Activated T-cell treated with anti-CD3 and anti-CD28 coated beads, Interleukin-2, amount 50 U/mL, for 4 hours (primary cell): ENCODE measurements at regions not wholly inside any gene's neighbourhood (a gene's known extent, or its start where the extent isn't known, plus 50 kb on each side); places are given as distances from the start of the nearest gene placed in this dataset.

Experiments
- ATAC-seq, 2 donors: fragments of 200-7000 bp; cut with Tn5 transposase; one replicate each; pipeline ENCODE4 v1.10.0; 2021
- DNase-seq: peaks from one replicate; pipeline ENCODE4 v3.0.0-alpha.2; 2020
- H3K27me3 Mint-ChIP-seq: one replicate; pipeline ENCODE4 v1.8.0; 2021; ENCODE audit warnings: low read depth, mixed read lengths
- H3K36me3 Mint-ChIP-seq: one replicate; pipeline ENCODE4 v1.8.0; 2022; ENCODE audit warnings: mixed read lengths; ENCODE audit not compliant: insufficient read depth
- H3K4me1 Mint-ChIP-seq: one replicate; pipeline ENCODE4 v1.8.0; 2021; ENCODE audit warnings: low read depth, mixed read lengths
- H3K4me3 Mint-ChIP-seq: one replicate; pipeline ENCODE4 v1.8.0; 2021; ENCODE audit warnings: mild to moderate bottlenecking, moderate library complexity, mixed read lengths
- H3K9me3 Mint-ChIP-seq: one replicate; pipeline ENCODE4 v1.8.0; 2021; ENCODE audit warnings: mixed read lengths

DNA sequence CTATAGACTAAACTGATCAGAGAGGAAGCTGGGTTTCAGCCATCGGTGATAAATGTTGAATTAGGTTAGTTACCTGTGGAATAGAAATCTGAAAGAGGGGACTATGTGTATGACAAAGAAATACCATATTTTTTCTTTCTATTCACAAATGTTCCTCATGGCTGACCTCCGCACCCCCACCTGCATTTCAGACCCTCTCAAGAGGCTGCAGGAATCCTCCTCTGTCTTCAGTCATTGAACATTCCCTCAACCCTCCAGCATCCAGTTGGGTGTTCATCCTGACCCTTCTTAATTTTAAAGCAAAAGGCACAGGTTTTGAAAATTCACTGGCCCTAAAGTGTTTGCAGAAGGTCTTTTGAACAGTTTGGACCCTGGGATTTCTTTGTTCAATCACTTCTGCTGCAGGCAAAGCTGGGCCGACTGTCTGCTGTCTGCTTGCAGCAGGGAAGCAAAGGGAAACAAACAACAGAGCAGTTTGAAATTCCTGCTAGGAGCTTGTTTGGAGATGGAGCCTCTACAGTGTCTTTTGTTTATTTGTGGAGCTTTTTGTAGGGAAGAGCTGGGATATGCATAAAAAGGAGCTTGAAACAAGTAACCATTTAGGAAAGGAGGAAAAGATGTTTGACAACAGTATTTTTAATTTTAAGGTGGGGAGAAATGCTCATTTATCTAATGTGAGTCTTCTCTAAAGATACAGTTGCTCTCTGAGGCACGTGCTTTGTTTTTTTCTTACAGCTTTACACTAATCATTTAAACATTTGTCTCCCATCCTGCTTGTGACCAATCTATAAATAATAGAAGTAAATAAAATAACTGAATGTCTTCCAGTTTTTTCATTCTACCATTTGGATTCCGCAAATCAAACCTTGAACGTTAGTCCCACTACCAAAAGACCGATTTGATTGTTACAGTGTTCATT is 213.3 kb upstream of the MMADHC start:
- DNase-seq = no peak
- Mint-ChIP-seq H3K4me3 (no peak overlapping the region), H3K4me1 (no peaks in the 10 kb centered on the region), H3K36me3 (no peaks in the 10 kb centered on the region), H3K9me3 (no peaks in the 10 kb centered on the region), H3K27me3 (no peaks in the 10 kb centered on the region)
- ATAC-seq = no peak

DNA sequence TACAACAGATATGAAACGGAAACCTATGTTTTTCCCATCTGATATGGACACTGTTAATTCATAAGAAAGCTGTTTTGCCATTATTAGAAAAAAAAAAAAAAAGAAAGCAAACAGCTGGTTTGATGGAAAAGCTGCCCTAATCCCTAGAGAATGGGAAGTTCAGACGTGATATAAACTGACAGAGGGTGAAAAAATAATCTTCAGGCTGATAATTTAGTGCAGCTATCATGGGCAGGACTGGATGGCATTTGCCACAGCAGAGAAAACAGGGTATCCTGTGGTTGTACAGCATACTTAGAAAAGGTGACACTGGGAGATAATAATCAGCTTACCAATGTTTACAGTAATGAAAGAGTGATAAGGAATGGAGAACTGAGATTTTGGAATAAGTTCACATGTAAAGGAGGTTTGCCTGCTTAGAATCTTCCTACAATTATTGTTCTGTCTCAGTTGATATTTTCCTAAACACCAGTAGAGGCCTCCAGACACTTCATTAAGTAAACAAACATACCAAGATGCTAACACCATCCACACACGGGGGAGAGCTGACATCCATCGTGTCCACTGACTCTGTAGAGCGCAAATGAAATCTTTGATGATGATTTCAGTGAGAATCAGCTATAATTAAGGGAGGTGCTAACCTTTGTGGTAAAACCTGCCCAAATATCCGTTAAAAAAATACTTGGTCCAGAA is 211.6 kb upstream of the MMADHC start:
- Mint-ChIP-seq H3K36me3 (no peaks in the 10 kb centered on the region), H3K4me3 (no peak overlapping the region), H3K27me3 (no peaks in the 10 kb centered on the region), H3K9me3 (no peaks in the 10 kb centered on the region), H3K4me1 (no peaks in the 10 kb centered on the region)
- DNase-seq (no peak), ATAC-seq (no peak)

DNA sequence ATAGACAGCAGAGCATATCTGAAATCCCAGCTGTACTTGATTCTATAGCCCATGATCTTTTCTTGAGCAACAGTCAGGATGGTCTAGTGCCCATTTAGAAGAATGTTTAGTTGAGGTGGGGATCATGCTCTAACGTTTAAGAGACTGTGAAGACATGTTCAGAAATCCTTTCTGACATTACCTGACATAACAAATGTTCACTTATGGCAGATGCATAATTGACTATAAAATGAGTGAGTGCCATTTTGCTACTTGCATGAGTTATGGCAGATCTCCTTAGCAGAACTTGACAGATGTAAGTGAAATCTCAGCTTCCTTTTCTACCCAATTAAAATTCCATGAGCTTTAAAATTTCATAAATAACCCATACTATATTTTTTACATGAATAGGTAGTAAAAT is 209.5 kb upstream of the MMADHC start:
- Mint-ChIP-seq H3K36me3 (no peaks in the 10 kb centered on the region), H3K4me3 (no peak overlapping the region), H3K4me1 (no peaks in the 10 kb centered on the region), H3K9me3 (no peaks in the 10 kb centered on the region), H3K27me3 (no peaks in the 10 kb centered on the region)
- no peak for DNase-seq
- ATAC-seq = no peak

DNA sequence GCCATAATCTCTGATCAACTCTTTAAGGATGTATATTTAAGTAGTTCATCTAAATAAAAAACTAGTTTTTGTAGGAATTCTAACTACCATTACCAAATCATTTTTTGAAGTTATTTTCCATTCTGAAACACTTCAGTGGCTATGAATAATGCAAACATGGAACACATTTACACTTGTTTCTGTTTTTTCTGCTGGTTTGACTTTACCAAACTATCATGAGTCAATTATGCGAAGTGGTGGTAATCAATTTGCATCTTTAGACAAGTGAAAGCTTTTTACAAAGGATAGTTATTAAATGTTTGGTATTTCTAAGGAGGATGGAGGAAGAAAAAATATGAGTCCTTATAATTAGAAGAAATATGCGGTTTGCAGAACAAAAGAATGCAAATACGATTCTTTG is 202.0 kb upstream of the MMADHC start:
- H3K4me1 Mint-ChIP-seq = no peaks in the 10 kb centered on the region
- H3K4me3 Mint-ChIP-seq = no peak overlapping the region
- H3K9me3 Mint-ChIP-seq = no peaks in the 10 kb centered on the region
- DNase-seq (no peak), ATAC-seq (no peak)
- H3K36me3 Mint-ChIP-seq = no peaks in the 10 kb centered on the region
- no peaks in the 10 kb centered on the region for H3K27me3 Mint-ChIP-seq

DNA sequence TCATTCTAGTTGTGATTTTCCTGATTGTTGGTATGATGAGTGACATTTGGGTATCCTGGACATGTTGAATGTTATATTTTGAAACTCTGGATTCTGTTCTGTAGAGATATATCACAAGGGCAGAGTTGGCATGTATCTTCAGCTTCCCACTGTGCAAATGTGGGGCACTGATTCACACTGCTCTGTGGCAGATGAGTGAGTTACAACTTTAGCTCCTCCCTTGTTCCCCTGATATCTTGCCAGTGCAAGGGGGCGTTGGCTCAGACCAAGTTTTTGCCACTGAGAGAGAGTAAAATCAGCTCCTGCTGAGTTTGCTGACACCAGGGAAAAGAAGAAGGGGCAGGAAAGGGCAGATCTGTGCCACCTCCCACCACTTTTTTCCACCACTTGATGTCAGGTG is 199.6 kb upstream of the MMADHC start:
- Mint-ChIP-seq H3K4me3 (no peak overlapping the region), H3K36me3 (no peaks in the 10 kb centered on the region), H3K27me3 (no peaks in the 10 kb centered on the region), H3K9me3 (no peaks in the 10 kb centered on the region), H3K4me1 (no peaks in the 10 kb centered on the region)
- DNase-seq = no peak
- ATAC-seq = no peak

DNA sequence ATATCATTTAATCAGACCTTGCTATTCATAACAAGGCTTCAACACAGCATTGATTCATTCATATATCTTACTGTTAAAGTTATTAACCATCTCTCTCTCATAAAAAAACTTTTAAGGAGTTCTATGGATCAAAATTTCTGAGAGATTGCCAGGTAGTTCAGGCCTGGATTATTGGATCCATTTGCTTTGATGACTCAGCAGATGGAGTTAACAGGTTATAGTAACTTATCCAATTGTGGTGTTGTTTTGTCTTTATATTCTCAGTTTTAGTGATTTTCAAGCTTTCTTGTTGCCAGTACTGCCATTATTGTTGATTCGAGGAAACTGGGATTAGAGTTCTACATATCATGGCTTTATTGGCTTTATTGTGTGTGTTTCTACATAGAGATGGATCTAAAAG is 195.7 kb upstream of the MMADHC start:
- Mint-ChIP-seq H3K36me3 (no peaks in the 10 kb centered on the region), H3K4me3 (no peak overlapping the region), H3K9me3 (no peaks in the 10 kb centered on the region), H3K4me1 (no peaks in the 10 kb centered on the region), H3K27me3 (no peaks in the 10 kb centered on the region)
- ATAC-seq (no peak), DNase-seq (no peak)

DNA sequence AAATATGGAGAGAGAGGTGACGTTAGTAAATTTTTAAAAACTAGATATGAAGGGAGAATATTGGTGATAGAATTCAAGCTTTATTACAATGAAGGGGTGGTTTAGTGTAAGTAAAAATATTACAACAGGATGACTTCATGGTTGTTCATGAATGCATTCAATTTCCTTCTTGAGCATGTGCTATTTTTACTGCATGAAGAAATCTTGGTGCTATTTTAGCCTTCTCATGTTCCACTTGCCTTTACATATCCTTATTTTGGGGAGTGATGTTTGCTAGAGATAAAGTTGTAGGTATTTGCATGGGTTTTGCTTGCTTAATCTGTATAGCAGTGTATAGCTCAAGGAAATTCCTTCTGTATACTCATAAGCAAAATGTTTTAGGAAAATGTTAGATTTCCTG is 195.0 kb upstream of the MMADHC start:
- Mint-ChIP-seq H3K27me3 (no peaks in the 10 kb centered on the region), H3K36me3 (no peaks in the 10 kb centered on the region), H3K4me3 (no peak overlapping the region), H3K9me3 (no peaks in the 10 kb centered on the region), H3K4me1 (no peaks in the 10 kb centered on the region)
- ATAC-seq = no peak
- no peak for DNase-seq

DNA sequence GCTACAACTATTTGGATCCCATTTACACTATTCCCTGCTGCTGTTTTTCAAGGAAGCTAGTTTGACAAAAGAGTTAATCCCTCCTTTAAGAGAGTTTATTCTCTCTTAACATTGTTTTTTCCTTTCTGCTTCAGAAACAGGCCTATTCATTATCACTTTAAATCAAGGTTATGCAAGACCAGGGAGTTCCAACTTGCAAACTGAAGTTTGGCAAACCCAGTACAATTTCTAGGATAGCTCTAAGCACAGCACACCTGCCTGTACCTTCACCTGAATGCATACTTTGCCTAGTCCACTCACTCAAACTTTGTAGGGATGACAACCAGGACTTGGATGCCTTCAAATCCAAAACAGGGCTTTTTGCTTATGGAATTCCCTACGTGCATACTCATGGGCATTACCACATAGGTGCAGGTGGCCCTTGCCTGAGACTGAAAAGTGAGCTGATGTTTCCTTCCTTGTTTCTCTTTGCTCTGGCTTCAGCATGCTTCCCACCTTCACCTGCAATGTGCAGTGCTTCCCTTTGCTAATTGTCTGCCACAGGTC is 193.8 kb upstream of the MMADHC start:
- Mint-ChIP-seq H3K36me3 (no peaks in the 10 kb centered on the region), H3K27me3 (no peaks in the 10 kb centered on the region), H3K4me1 (no peaks in the 10 kb centered on the region)

DNA sequence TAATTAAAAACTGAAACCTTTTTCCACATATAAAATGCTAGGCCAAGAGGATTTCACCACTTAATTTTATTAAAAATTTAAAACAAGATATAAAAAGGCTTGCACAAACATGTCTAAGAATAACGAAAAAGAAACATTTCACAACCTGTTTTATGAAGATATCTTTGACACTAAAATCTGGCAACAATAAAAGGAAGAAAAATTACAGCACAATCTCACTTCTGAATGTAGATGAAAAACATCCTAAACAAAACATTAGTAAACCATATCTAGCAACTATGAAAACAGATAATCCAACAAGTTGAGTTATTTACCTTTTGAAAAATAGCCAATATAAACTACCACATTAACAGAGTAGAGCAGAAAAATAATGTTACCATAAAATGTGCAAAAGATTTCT is 185.4 kb upstream of the MMADHC start:
- no peak for ATAC-seq
- DNase-seq = no peak
- Mint-ChIP-seq H3K9me3 (no peaks in the 10 kb centered on the region), H3K36me3 (no peaks in the 10 kb centered on the region), H3K27me3 (no peaks in the 10 kb centered on the region), H3K4me3 (no peak overlapping the region), H3K4me1 (no peaks in the 10 kb centered on the region)

More for the DNA sequence above, 193.8 kb upstream of the MMADHC start:
- Mint-ChIP-seq H3K4me3 (no peak overlapping the region), H3K9me3 (no peaks in the 10 kb centered on the region)
- ATAC-seq (no peak), DNase-seq (no peak)

DNA sequence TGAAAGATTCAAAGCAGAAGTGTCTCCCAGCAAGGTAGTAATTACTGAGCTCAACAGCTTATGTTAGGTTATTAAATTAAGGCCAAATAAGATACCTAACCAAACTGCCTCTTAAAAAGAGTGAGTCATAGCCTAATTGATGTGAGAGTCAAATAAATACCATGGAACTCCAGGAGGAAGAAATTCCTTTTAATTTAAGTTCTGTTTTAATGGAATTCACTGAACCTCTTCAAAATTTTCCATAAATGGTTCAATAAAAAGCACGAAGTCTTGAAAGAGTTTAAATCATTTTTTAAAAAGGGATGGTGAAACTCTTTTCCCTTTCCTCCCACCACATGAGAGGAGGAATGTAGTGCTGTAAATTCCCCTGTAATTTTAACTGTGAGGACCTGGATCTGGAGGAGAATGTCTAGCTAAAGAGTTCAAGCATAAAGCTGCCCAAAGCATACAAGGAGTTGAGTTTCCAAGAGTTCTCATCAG is 180.8 kb upstream of the MMADHC start:
- no peak for ATAC-seq
- DNase-seq = no peak
- Mint-ChIP-seq H3K9me3 (no peaks in the 10 kb centered on the region), H3K4me3 (no peak overlapping the region), H3K36me3 (no peaks in the 10 kb centered on the region), H3K4me1 (no peaks in the 10 kb centered on the region), H3K27me3 (no peaks in the 10 kb centered on the region)

DNA sequence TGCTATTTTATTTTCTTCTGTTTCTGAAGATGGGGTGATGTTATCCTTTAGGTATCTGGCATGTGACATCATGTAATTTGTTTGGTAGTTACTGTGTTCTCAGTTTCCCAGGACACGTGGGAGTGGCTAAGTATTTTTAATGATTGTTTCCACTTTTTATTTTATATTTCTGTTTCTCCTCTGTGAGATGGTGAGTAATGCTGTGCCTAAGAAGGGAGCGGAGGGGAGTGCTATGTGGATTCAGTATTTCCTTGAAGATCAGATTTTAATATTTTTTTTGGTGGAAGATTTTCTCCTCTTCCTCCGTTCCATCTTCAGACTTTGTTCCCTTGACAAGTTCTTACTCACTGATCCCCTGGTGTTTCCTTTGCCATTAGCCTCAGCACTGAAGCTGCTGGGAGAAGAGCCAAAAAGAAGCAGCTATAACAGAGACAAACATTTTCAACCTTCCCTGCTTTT is 180.0 kb upstream of the MMADHC start:
- DNase-seq (no peak), ATAC-seq (no peak)
- H3K36me3 Mint-ChIP-seq = no peaks in the 10 kb centered on the region

DNA sequence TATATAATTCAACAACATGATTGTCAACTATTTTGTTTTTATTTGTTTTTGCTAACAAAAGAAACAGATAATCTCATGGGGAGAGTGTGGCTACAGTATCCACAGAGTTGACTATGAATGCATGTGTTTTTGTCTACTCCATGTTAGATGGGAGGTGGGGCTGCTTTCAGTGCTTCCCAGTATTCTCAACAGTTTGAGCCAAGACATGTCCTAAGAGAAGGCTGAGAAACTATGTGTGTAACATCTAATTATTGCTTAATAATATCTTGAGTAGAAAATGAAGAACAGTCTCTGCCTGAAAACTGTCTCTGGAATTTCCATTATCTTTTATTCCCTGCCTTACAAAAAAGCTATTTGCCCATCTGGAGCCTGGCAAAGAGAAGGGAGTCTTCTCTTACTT is 178.8 kb upstream of the MMADHC start:
- ATAC-seq = no peak

More for the DNA sequence above, 180.0 kb upstream of the MMADHC start:
- no peaks in the 10 kb centered on the region for H3K27me3 Mint-ChIP-seq
- no peak overlapping the region for H3K4me3 Mint-ChIP-seq
- no peaks in the 10 kb centered on the region for H3K4me1 Mint-ChIP-seq
- H3K9me3 Mint-ChIP-seq = no peaks in the 10 kb centered on the region

DNA sequence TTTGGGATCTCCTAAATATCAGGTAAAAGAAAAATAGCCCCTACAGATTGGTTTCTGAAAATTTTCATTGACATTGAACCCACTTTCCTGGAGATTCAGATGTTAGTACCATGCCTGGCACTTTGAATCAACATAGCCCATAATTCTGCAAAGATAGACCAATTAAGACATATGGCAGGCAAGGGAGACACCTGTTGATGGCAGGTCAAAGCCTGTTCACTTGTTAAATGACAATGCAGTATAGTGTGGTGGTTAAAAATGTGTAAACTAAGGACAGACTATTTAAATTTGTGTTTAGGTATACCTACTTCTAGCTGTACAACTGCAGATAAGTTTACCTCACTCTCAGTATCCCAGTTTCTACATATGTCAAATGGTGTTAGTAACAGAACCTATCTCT is 178.1 kb upstream of the MMADHC start:
- ATAC-seq (no peak), DNase-seq (no peak)
- H3K9me3 Mint-ChIP-seq = no peaks in the 10 kb centered on the region
- no peaks in the 10 kb centered on the region for H3K4me1 Mint-ChIP-seq
- no peak overlapping the region for H3K4me3 Mint-ChIP-seq
- no peaks in the 10 kb centered on the region for H3K36me3 Mint-ChIP-seq
- no peaks in the 10 kb centered on the region for H3K27me3 Mint-ChIP-seq

More for the DNA sequence above, 178.8 kb upstream of the MMADHC start:
- Mint-ChIP-seq H3K9me3 (no peaks in the 10 kb centered on the region), H3K4me1 (no peaks in the 10 kb centered on the region), H3K36me3 (no peaks in the 10 kb centered on the region), H3K27me3 (no peaks in the 10 kb centered on the region), H3K4me3 (no peak overlapping the region)
- DNase-seq = no peak

DNA sequence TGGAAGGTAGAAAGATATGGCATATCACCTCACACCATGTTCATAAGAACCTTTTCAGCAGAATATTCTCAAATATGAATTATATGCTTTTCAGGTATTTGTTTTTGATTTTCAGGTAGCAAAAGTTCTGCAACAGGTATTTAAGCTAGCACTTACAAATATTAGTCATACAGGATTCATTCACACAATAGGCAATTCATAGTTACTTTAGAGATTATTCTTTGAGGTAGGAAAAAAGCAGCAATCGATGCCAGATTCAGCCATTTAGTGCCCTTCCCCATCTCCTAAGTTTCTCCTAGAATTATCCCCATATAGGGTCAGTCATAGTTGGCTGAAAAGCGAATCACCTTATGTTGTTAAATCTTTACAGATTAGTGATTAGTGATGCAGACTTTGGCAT is 177.4 kb upstream of the MMADHC start:
- Mint-ChIP-seq H3K9me3 (no peaks in the 10 kb centered on the region), H3K36me3 (no peaks in the 10 kb centered on the region), H3K4me1 (no peaks in the 10 kb centered on the region), H3K4me3 (no peak overlapping the region), H3K27me3 (no peaks in the 10 kb centered on the region)
- ATAC-seq = no peak
- DNase-seq = no peak

DNA sequence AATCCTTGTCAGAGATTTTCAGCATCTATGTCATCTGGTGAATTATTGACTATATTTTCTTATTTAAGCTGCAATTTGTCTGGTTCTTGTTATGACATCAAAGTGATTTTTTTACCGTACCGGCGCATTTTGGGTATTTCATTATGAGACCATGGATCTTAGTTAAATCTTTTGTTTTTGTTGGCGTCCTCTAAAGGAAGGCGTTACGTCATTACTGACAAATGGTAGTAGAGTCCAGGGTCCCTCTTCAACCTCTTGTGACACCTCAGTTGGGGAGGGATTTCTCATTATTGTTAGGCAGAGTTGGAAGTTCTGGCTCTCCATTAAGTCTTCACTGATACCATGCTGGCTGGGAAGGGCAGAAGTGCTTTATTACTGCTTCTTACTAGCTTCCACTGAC is 175.8 kb upstream of the MMADHC start:
- Mint-ChIP-seq H3K4me3 (no peak overlapping the region), H3K36me3 (no peaks in the 10 kb centered on the region), H3K4me1 (no peaks in the 10 kb centered on the region), H3K27me3 (no peaks in the 10 kb centered on the region), H3K9me3 (peaks cover 7% of the 10 kb centered on the region)
- ATAC-seq (no peak), DNase-seq (no peak)
